IPS-20b (cell line): ENCODE measurements at regions not wholly inside any gene's neighbourhood (a gene's known extent, or its start where the extent isn't known, plus 50 kb on each side); places are given as distances from the start of the nearest gene placed in this dataset.

Source experiments
- H3K27ac ChIP-seq: one replicate; pipeline ENCODE4 v1.5.1; 2013; ENCODE audit warnings: low read length
- H3K27me3 ChIP-seq: 2 replicates; pipeline ENCODE4 v1.6.1; 2013; ENCODE audit warnings: mild to moderate bottlenecking, low read length, inconsistent platforms; ENCODE audit not compliant: insufficient read depth
- H3K36me3 ChIP-seq: 2 replicates; pipeline ENCODE4 v1.6.1; 2013; ENCODE audit warnings: low read depth, mild to moderate bottlenecking, inconsistent platforms, low read length, moderate library complexity; ENCODE audit not compliant: insufficient read depth
- H3K4me1 ChIP-seq: 2 replicates; pipeline ENCODE4 v1.6.1; 2013; ENCODE audit warnings: mild to moderate bottlenecking, control low read depth, inconsistent platforms, low read length, moderate library complexity; ENCODE audit not compliant: insufficient read depth
- H3K4me3 ChIP-seq: 2 replicates; pipeline ENCODE4 v1.5.1; 2013; ENCODE audit warnings: mild to moderate bottlenecking, low read length, inconsistent platforms
- H3K9ac ChIP-seq: 2 replicates; pipeline ENCODE4 v1.6.1; 2013; ENCODE audit warnings: low read depth, mild to moderate bottlenecking, inconsistent platforms, low read length, moderate library complexity
- H3K9me3 ChIP-seq: 2 replicates; pipeline ENCODE4 v1.6.1; 2013; ENCODE audit warnings: mild to moderate bottlenecking, low read depth, low read length, inconsistent platforms; ENCODE audit not compliant: insufficient read depth

DNA sequence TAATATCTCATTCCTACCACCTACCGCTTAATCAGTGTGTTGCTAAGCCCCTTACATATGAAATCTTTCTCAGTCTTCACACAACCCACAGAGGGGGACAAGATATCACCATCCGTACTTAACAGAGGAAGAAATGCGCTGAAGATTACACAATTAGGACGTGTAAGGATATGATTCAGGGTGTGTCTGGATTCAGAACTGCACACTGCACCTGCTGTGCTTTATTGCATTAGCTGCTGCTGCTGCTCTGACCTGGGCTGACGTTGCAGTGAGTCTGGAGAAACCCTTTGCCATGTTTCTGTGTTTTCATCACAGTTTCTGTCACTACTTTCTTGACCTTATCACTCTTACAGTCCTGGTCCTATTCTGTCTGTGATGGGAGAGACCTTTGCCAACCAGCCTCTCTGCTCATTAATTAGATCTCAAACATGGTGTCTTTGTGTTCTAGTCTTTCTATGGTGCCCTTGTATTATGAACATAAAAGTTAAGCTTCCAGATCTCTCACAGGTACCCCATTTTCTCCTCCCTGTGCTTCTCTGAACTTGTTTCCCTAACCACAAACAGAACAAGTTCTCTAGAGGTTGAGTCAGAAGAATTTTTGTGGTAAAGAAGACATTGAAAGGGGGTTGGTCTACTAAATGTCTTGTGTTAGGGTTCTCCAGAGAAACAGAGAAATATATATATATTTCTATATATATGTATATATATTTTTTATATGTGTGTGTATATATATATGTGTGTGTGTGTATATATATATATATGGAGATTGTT is 92.9 kb upstream of the CYP1B1 start:
- Histone ChIP-seq H3K9ac (no peak overlapping the region), H3K36me3 (no peaks in the 10 kb centered on the region), H3K4me1 (no peaks in the 10 kb centered on the region), H3K27ac (no peak overlapping the region), H3K27me3 (no peaks in the 10 kb centered on the region), H3K9me3 (no peaks in the 10 kb centered on the region), H3K4me3 (no peak overlapping the region)

DNA sequence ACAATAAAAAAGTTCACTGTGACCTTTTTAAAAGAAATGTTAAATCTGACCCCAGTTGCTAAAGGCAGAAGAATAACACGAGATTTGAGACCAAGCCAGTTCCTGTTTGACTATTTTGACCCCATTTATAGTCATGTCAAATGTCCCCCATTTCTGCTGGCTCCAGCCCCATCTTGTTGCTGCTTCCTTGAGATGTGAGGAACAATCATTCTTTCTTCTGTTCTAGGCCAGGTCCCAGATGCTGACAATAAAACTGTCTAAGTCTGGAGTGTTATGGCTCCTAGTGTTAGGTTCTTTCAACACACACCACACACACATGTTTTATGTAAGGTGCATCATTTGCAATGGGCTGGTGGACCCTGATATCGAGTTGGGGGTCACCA is 92.0 kb upstream of the CYP1B1 start:
- Histone ChIP-seq H3K27me3 (no peaks in the 10 kb centered on the region), H3K27ac (no peak overlapping the region), H3K9ac (no peak overlapping the region), H3K9me3 (no peaks in the 10 kb centered on the region), H3K36me3 (no peaks in the 10 kb centered on the region), H3K4me3 (no peak overlapping the region), H3K4me1 (no peaks in the 10 kb centered on the region)

DNA sequence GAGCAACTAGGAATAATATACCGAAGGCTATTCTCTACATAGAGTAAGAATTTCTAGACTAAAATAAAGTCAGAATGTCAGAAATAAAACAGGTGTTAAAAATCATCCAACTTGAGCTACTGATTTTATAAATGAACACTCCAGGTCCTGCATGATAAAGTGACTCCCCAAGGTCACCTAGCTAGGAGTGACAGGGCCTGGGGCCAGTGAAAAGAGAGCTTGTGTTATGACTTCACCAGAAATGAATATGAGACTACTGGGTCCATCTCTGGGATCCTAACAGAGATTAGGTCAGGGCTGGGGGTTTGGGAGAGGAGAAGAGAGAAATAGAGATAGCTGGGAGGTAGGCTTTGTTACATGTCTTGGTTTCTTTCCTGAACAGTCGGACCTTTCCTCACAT is 89.7 kb upstream of the CYP1B1 start:
- no peak overlapping the region for H3K4me3 ChIP-seq

DNA sequence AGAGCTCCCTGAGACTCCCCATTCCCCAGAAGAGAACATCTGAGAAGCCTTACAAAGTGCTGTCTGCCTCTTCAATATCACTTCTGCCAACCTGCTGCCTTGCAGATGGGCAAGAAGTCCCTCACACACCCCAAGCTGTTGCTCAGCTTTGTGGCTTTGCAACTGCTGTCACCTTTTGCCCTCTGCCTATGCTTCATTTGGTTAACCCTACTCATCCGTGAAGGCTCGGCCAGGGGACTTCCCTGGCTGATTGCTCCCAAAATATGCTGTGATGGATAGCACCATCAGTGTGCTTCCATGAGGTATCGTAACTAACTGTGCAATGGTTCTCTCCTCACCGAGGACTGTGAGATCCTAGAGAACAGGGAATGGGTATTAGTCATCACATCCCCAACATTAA is 88.9 kb upstream of the CYP1B1 start:
- H3K4me1 ChIP-seq: peaks cover 10% of the 10 kb centered on the region; the same call in 1 of the 2 replicates
- H3K36me3 ChIP-seq: no peaks in the 10 kb centered on the region
- H3K9me3 ChIP-seq: no peaks in the 10 kb centered on the region
- no peak overlapping the region for H3K9ac ChIP-seq
- no peaks in the 10 kb centered on the region for H3K27me3 ChIP-seq
- H3K4me3 ChIP-seq: no peak overlapping the region
- H3K27ac ChIP-seq: no peak overlapping the region

More for the DNA sequence above, 89.7 kb upstream of the CYP1B1 start:
- Histone ChIP-seq H3K27ac (no peak overlapping the region), H3K27me3 (no peaks in the 10 kb centered on the region), H3K9ac (no peak overlapping the region), H3K4me1 (peaks cover 3% of the 10 kb centered on the region; the same call in 1 of the 2 replicates), H3K36me3 (no peaks in the 10 kb centered on the region), H3K9me3 (no peaks in the 10 kb centered on the region)

DNA sequence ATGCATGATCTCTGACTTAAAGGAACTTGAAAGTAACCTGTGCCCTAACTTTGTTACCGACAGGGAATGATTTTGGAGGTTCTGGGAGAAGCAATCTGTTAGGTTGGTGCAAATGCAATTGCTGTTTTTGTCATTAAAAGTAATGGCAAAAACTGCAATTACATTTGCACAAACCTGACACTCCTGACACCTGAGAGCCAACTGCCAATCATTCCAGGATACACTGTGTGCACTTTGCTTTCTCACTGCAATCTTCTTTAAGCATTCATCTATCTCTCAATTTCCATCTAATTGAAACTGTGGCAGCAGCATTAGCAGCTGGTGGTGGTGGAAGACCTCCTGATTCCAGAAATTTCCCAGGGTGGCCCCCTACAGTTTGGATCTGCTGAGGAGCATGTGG is 87.6 kb upstream of the CYP1B1 start:
- Histone ChIP-seq H3K36me3 (no peaks in the 10 kb centered on the region), H3K27ac (no peak overlapping the region), H3K9ac (no peak overlapping the region), H3K4me1 (peaks cover 10% of the 10 kb centered on the region; the same call in 1 of the 2 replicates), H3K9me3 (no peaks in the 10 kb centered on the region), H3K4me3 (no peak overlapping the region), H3K27me3 (no peaks in the 10 kb centered on the region)

DNA sequence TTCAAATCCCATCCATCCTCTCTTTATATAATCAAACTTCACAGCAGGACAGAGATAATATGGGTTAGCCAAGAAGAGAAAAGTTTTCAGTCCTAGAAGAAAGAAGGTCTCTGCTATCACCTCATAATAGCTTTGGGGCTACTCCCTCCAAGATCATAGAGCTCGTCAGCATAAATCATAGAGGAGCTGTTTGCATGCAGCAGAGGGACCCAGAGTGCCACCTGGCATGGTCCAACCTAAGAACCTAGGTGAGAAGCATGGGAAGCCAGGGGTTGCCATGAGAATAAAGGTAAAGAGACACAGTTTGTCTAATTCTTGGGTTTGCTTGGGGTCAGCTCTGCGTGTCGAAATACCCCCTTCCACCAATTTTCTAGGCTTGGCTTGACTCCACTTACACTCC is 87.1 kb upstream of the CYP1B1 start:
- H3K9me3 ChIP-seq: no peaks in the 10 kb centered on the region
- no peaks in the 10 kb centered on the region for H3K36me3 ChIP-seq
- H3K27ac ChIP-seq: no peak overlapping the region
- peaks cover 10% of the 10 kb centered on the region; the same call in 1 of the 2 replicates for H3K4me1 ChIP-seq
- H3K27me3 ChIP-seq: no peaks in the 10 kb centered on the region
- no peak overlapping the region for H3K9ac ChIP-seq
- no peak overlapping the region for H3K4me3 ChIP-seq

DNA sequence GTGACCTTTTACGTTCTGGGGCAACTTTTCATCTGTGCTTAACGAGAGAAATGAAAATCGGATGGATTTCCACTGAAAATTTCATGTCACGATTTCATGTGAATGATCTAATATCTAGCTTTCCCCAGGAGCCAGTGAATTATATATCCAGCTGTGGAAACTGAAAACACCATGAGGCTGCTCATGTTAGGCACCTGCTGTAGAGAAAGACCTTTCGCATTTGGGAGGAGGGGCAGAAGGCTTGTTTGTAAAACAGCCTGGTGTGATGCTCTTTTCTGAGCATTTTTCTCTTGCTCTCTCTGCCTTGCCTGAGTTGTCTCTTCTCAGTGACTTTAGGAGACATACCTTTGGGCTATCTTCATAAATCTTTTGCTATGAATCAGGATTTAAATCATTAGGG is 84.6 kb upstream of the CYP1B1 start:
- no peaks in the 10 kb centered on the region for H3K27me3 ChIP-seq
- no peak overlapping the region for H3K9ac ChIP-seq
- no peak overlapping the region for H3K4me3 ChIP-seq
- H3K36me3 ChIP-seq: no peaks in the 10 kb centered on the region
- H3K9me3 ChIP-seq: no peaks in the 10 kb centered on the region
- H3K27ac ChIP-seq: no peak overlapping the region
- peaks cover 10% of the 10 kb centered on the region; the same call in 1 of the 2 replicates for H3K4me1 ChIP-seq

DNA sequence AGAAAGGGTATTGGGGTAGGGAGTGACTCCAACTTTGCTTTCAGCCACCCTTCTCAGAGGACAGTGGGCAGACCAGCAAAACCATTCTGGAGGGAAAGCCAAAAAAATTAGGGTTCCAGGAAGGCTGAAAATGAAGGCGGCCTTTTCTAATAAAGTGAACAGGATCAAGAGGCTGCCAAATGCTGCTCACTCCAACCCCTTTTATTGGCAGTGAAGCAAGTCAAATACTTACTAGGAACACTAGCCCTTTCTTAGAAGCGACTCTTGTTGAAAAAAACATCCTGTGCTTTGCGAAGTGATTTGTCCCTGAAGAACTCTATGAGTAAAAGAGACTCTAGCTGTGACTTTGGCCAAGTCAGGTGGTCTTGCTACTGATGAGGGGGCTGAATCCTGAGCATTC is 83.6 kb upstream of the CYP1B1 start:
- Histone ChIP-seq H3K36me3 (no peaks in the 10 kb centered on the region), H3K27me3 (no peaks in the 10 kb centered on the region), H3K9me3 (no peaks in the 10 kb centered on the region), H3K4me1 (peaks cover 10% of the 10 kb centered on the region; the same call in 1 of the 2 replicates), H3K27ac (no peak overlapping the region), H3K4me3 (no peak overlapping the region), H3K9ac (no peak overlapping the region)

DNA sequence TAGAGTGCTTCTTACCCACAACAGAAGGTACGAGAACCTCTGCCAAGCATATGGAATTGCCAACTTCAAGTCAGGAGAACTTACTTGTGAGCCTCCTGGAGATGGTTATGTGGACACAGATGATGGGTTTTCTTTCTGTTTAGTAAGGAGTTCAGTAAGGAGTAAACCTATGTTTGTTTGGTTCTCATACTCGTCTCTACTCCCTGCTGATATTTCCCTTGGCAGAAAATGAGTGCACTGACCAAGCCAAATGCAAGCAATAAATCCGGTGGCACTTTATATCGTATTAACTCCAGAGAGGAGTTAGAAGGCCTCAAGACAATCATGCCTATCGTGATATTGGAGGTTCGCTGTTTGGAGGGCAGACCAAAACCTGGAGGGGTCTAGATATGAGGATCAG is 83.2 kb upstream of the CYP1B1 start:
- H3K27ac ChIP-seq: no peak overlapping the region
- H3K9ac ChIP-seq: no peak overlapping the region
- H3K27me3 ChIP-seq: no peaks in the 10 kb centered on the region

DNA sequence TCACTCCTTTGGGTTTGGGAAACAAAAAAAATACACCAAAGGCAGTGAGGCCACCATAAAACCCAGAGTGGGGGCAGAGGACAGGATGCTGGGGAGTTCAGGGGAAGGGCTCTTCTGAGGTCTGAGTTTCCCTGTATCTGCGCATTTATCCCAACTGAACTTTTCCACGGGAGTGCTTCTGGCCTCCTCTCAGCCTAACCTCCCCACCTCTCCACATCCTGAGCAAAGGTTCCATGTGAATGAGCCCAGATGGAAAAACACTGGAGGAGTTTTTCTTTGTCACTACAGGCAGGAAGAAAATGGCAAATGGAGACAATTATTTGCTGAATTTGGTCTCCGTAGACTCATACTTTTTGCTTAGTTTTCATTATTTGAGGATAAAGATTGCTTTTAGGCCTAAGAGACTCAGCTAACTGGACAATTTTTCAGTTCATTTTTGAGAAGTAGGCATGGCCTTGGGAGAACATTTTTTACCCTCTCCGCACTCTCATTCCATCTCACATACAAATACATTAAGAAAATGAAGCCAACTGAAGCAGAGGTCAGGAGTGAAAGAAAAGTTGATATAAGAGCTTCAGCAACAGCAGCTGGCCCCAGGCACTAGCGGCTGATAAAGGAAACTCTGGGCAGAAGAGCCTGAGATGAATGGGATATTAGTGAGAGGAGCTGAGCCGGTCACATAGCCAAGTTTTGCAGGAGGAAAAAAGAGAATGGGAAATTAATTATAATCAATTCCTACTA is 82.6 kb upstream of the CYP1B1 start:
- H3K4me3 ChIP-seq: no peak overlapping the region
- no peaks in the 10 kb centered on the region for H3K9me3 ChIP-seq
- no peak overlapping the region for H3K9ac ChIP-seq
- H3K4me1 ChIP-seq: peaks cover 10% of the 10 kb centered on the region; the same call in 1 of the 2 replicates
- H3K27me3 ChIP-seq: no peaks in the 10 kb centered on the region
- no peak overlapping the region for H3K27ac ChIP-seq
- no peaks in the 10 kb centered on the region for H3K36me3 ChIP-seq

More for the DNA sequence above, 83.2 kb upstream of the CYP1B1 start:
- peaks cover 10% of the 10 kb centered on the region; the same call in 1 of the 2 replicates for H3K4me1 ChIP-seq
- H3K36me3 ChIP-seq: no peaks in the 10 kb centered on the region
- no peak overlapping the region for H3K4me3 ChIP-seq
- no peaks in the 10 kb centered on the region for H3K9me3 ChIP-seq

DNA sequence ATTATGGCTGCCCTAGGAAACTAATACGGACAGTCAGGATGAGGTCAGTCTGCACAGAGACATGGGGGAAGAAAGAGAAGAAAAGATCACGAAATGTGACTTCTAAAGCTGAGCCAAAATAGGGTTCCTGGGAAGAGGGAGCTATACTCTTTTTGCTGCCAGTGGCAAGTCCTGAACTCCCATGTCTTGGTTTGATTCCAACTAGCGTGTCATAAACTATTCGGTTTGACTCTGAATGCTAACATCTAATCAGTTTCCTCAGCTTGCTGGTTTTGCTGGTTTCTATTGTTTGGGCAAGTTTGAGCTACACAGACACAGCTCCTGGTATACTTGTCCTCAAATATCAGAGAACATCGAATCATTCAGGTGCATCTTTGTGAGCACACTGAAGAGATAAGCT is 80.5 kb upstream of the CYP1B1 start:
- Histone ChIP-seq H3K36me3 (no peaks in the 10 kb centered on the region), H3K27me3 (no peaks in the 10 kb centered on the region), H3K27ac (no peak overlapping the region), H3K9ac (no peak overlapping the region), H3K4me1 (peaks cover 10% of the 10 kb centered on the region; the same call in 1 of the 2 replicates), H3K9me3 (no peaks in the 10 kb centered on the region), H3K4me3 (no peak overlapping the region)

DNA sequence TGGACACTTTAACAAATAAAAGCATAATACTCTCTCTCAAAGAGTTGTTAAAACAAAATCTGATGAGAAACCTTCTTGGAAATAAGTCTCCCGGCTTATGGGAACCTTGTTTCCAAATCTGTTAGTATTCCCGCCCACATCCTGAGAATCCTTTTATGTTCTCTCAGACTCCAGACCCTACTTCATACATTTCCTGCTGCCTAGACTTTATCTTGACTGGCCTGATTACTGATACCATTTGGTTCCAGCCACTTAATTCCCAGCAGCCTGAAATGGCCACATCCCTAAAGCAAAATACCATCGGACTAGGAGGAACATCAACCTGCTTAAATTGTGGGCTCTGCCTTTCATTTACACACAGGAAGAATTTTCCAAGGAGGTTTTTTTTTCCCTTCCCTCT is 79.1 kb upstream of the CYP1B1 start:
- H3K27ac ChIP-seq: no peak overlapping the region
- no peaks in the 10 kb centered on the region for H3K36me3 ChIP-seq
- H3K9ac ChIP-seq: no peak overlapping the region
- peaks cover under 1% of the 10 kb centered on the region; the same call in 1 of the 2 replicates for H3K4me1 ChIP-seq
- H3K4me3 ChIP-seq: no peak overlapping the region
- H3K9me3 ChIP-seq: no peaks in the 10 kb centered on the region
- H3K27me3 ChIP-seq: no peaks in the 10 kb centered on the region
